Body of pancreas (tissue), 4 donors: ENCODE measurements at regions not wholly inside any gene's neighbourhood (a gene's known extent, or its start where the extent isn't known, plus 50 kb on each side); places are given as distances from the start of the nearest gene placed in this dataset.
"Not testable (repeated sequence)": the region's sequence is repeated elsewhere in the genome, so short reads cannot be mapped to it uniquely, and the experiment has no call there.

Source experiments
- ATAC-seq: fragments of 150-250 bp; one replicate; pipeline ENCODE4 v1.9.1; 2016
- DNase-seq, 4 donors: peaks; one replicate each; pipeline ENCODE4 v3.0.0-alpha.2; 2019
- H3K27ac ChIP-seq, 4 donors: fragments of 200-600 bp; sonication (generic); 1 replicate in 3 of 4; 2 replicates in 1 of 4; pipeline versions ENCODE4 v1.5.1 to v1.6.1; 2016 to 2019; ENCODE audit warnings: mild to moderate bottlenecking in 1 of 4, mixed read lengths in 1 of 4, moderate library complexity in 1 of 4
- H3K27me3 ChIP-seq, 2 donors: fragments of 200-600 bp; sonication (generic); one replicate each; pipeline ENCODE4 v1.6.0; 2016; ENCODE audit warnings: mild to moderate bottlenecking in 1 of 2
- H3K36me3 ChIP-seq, 2 donors: fragments of 200-600 bp; sonication (generic); replicated peaks in 1 of 2; 2 replicates each; pipeline ENCODE4 v1.5.1; 2016; ENCODE audit warnings: low read depth in 2 of 2; ENCODE audit not compliant: insufficient read depth in 1 of 2
- H3K4me1 ChIP-seq: fragments of 200-600 bp; sonication (generic); one replicate; pipeline ENCODE4 v1.6.0; 2016
- H3K4me3 ChIP-seq, 2 donors: fragments of 200-600 bp; sonication (generic); 1 replicate in 1 of 2; 2 replicates in 1 of 2; pipeline ENCODE4 v1.5.1; 2016 to 2019
- H3K9me3 ChIP-seq, 3 donors: fragments of 200-600 bp; sonication (generic); 1 replicate in 2 of 3; 2 replicates in 1 of 3; pipeline ENCODE4 v1.5.1; 2016
- CTCF ChIP-seq, 7 experiments: fragments of 450-650 bp in 4 of 7; fragments of 200-600 bp in 3 of 7; sonication (generic) in 3 of 7; IDR thresholded peaks; one replicate each; pipeline ENCODE4 v1.5.1; 2016 to 2019; ENCODE audit warnings: antibody characterized with exemption in 7 of 7
- POLR2A ChIP-seq, 3 donors: fragments of 450-650 bp; IDR thresholded peaks; one replicate each; pipeline ENCODE4 v1.6.1; 2016; ENCODE audit warnings: antibody characterized with exemption in 3 of 3, mild to moderate bottlenecking in 2 of 3
- WGBS, 2 donors: methylation state at CpG; one replicate each; pipeline ENCODE4 v1.1.5; 2017; 5-methylcytosine and 5-hydroxymethylcytosine counted together
- intact Hi-C: fragments of 100-400 bp; cut with DNase I; formaldehyde crosslinking; loops from one replicate; pipeline ENCODE4 v1.15.1; 2023

GRCh38 chr1:60915441-60915840 lies 166.9 kb upstream of the NFIA start:
- Histone ChIP-seq H3K4me1 (no peaks in the 10 kb centered on the region), H3K9me3 (no peaks in the 10 kb centered on the region), H3K4me3 (no peak overlapping the region), H3K36me3 (no peaks in the 10 kb centered on the region), H3K27me3 (no peaks in the 10 kb centered on the region), H3K27ac (no peak overlapping the region)
- no peak for ATAC-seq
- no peak for DNase-seq
- WGBS, 2 donors, result 85 to 94% methylated on average over 6 of the region's 6 CpGs
- TF ChIP-seq POLR2A (IDR thresholded peaks at IDR 0.05) (no peak), CTCF (IDR thresholded peaks at IDR 0.05) (no peak)
- intact Hi-C loops, result no loop called here

GRCh38 chr1:60914982-60915381 lies 167.4 kb upstream of the NFIA start:
- no peak overlapping the region for H3K27ac ChIP-seq
- 74 to 89% methylated on average over 3 of the region's 3 CpGs for WGBS, 2 donors
- intact Hi-C loops, result no loop called here
- ATAC-seq, result no peak
- no peak overlapping the region for H3K4me3 ChIP-seq
- no peaks in the 10 kb centered on the region for H3K4me1 ChIP-seq
- TF ChIP-seq CTCF (IDR thresholded peaks at IDR 0.05), result no peak
- no peak for TF ChIP-seq POLR2A (IDR thresholded peaks at IDR 0.05)
- DNase-seq, result no peak
- no peaks in the 10 kb centered on the region for H3K36me3 ChIP-seq
- no peaks in the 10 kb centered on the region for H3K27me3 ChIP-seq
- H3K9me3 ChIP-seq, result no peaks in the 10 kb centered on the region

GRCh38 chr1:60913708-60914107 lies 168.7 kb upstream of the NFIA start:
- H3K36me3 ChIP-seq, H3K4me1 ChIP-seq, H3K9me3 ChIP-seq, ATAC-seq, H3K27ac ChIP-seq, intact Hi-C loops, DNase-seq, H3K27me3 ChIP-seq, H3K4me3 ChIP-seq: not testable (repeated sequence)
- WGBS, 2 donors, result 55 to 65% methylated on average over 2 of the region's 2 CpGs

DNA sequence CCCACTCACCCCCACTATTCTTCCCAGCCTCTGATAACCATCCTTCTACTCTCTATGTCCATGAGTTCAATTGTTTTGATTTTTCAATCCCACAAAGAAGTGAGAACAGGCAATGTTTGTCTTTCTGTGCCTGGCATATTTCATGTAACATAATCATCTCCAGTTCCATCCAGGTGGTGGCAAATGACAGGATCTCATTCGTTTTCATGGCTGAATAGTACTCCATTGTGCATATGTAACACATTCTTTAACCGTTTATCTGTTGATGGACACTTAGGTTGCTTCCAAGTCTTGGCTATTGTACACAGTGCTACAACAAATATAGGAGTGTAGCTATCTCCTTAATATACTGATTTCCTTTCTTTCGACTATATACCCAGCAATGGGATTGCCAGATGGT lies 169.3 kb upstream of the NFIA start:
- no peaks in the 10 kb centered on the region for H3K4me1 ChIP-seq
- H3K27me3 ChIP-seq, result no peaks in the 10 kb centered on the region
- H3K36me3 ChIP-seq, result no peaks in the 10 kb centered on the region
- intact Hi-C loops, result no loop called here
- no peak for DNase-seq
- no peaks in the 10 kb centered on the region for H3K9me3 ChIP-seq
- no peak overlapping the region for H3K4me3 ChIP-seq
- 46 to 73% methylated on average over 3 of the region's 3 CpGs for WGBS, 2 donors
- ATAC-seq, result no peak
- TF ChIP-seq POLR2A (IDR thresholded peaks at IDR 0.05), result no peak
- H3K27ac ChIP-seq, result no peak overlapping the region

DNA sequence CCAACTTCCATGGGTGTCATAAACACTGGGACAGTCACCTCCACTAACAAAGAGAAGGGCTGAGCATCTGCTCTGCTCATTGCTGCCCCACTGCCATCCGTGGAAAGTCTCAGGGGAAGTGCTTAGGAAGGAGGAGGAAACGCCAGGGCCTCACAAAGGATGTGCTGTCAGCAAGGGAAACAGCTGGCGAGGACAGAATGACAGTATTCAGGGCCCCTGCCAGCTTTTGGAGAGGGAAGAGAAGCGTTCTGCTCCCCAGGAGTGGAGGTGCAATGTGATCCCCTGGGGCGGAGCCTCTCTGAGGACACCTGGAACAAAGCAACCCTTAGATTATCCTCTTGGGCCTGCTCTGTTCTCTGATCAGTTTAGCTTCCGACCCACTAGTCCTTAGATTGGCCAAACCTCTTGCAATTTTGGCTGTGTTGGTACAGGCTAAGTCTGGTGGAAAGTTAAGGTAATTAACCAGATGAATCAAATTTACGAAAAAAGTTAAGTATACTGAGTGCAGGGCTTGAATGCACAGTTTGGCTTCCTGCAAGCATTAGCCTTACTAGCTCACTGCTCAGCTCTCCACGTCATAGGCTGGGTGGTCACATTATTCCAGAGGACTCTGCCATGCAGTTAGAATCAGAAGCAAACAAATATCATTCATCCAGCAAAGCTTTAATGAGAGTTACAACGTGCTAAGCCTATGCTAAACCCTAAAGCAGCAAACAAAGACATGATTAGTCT lies 170.2 kb upstream of the NFIA start:
- TF ChIP-seq CTCF (IDR thresholded peaks at IDR 0.05), result no peak
- TF ChIP-seq POLR2A (IDR thresholded peaks at IDR 0.05), result no peak
- Histone ChIP-seq H3K27ac (no peak overlapping the region), H3K36me3 (no peaks in the 10 kb centered on the region), H3K9me3 (no peaks in the 10 kb centered on the region), H3K4me1 (no peaks in the 10 kb centered on the region), H3K4me3 (no peak overlapping the region), H3K27me3 (no peaks in the 10 kb centered on the region)
- DNase-seq, result no peak
- intact Hi-C loops, result no loop called here
- ATAC-seq, result no peak
- 50 to 54% methylated on average over 9 of the region's 9 CpGs for WGBS, 2 donors

DNA sequence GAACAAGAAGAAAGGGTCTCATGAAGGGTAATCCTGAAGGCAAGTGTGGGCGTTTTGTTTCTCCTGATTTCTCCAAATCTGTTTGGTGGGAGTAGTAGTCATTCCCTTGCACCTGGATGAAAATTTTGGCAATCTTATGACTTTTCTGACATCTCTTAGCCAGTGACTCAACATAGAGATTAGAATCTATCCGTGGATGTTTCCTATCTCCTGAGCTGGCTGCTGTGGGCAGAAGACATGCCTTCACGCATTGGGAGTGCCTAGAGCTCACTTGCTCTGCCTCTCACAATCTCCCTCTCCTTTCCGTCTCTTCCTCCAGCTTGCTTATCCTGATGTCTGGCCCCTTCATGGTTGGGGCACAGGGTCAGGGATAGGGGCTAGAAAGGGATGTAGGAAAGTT lies 174.2 kb upstream of the NFIA start:
- TF ChIP-seq CTCF (IDR thresholded peaks at IDR 0.05) (no peak), POLR2A (IDR thresholded peaks at IDR 0.05) (no peak)
- Histone ChIP-seq H3K27me3 (no peaks in the 10 kb centered on the region), H3K4me1 (no peaks in the 10 kb centered on the region), H3K9me3 (no peaks in the 10 kb centered on the region), H3K4me3 (no peak overlapping the region), H3K27ac (no peak overlapping the region), H3K36me3 (no peaks in the 10 kb centered on the region)
- WGBS, 2 donors, result 55 to 58% methylated on average over 4 of the region's 4 CpGs
- ATAC-seq (no peak), DNase-seq (no peak)
- intact Hi-C loops, result no loop called here
